Neural cell (in vitro differentiated cells): ENCODE measurements at regions not wholly inside any gene's neighbourhood (a gene's known extent, or its start where the extent isn't known, plus 50 kb on each side); places are given as distances from the start of the nearest gene placed in this dataset.

Experiments used
- H2AFZ ChIP-seq: fragments of 200-600, 300-800 bp; sonication (generic), shearing (Covaris generic); 2 replicates; pipeline ENCODE4 v1.6.0; 2014; ENCODE audit warnings: low read depth, mild to moderate bottlenecking, antibody characterized with exemption, low read length, moderate library complexity
- H3F3A ChIP-seq: fragments of 200-600 bp; shearing (Covaris generic); 2 replicates; pipeline ENCODE4 v1.6.1; 2016; ENCODE audit warnings: mild to moderate bottlenecking, moderate library complexity, mixed read lengths, antibody characterized with exemption, low read length; ENCODE audit not compliant: insufficient read depth, poor library complexity, severe bottlenecking
- H3K27ac ChIP-seq: fragments of 200-600, 300-800 bp; sonication (generic), shearing (Covaris generic); 2 replicates; pipeline ENCODE4 v1.5.1; 2014; ENCODE audit warnings: mild to moderate bottlenecking, low read length, moderate library complexity
- H3K27me3 ChIP-seq: fragments of 300-800, 200-600 bp; sonication (generic), shearing (Covaris generic); 2 replicates; pipeline ENCODE4 v1.6.0; 2014; ENCODE audit warnings: mild to moderate bottlenecking, low read depth, low read length, moderate library complexity; ENCODE audit not compliant: insufficient read depth
- H3K36me3 ChIP-seq: fragments of 300-800, 200-600 bp; sonication (generic), shearing (Covaris generic); 2 replicates; pipeline ENCODE4 v1.5.1; 2014; ENCODE audit warnings: mild to moderate bottlenecking, antibody characterized with exemption, low read length, moderate library complexity; ENCODE audit not compliant: insufficient read depth
- H3K4me2 ChIP-seq: fragments of 300-800, 200-600 bp; sonication (generic), shearing (Covaris generic); 2 replicates; pipeline ENCODE4 v1.6.0; 2014; ENCODE audit warnings: mild to moderate bottlenecking, low read length
- H3K4me3 ChIP-seq: fragments of 300-800, 200-600 bp; sonication (generic), shearing (Covaris generic); 2 replicates; pipeline ENCODE4 v1.5.1; 2014; ENCODE audit warnings: mild to moderate bottlenecking, low read length, moderate library complexity
- H3K79me2 ChIP-seq: fragments of 200-600 bp; shearing (Covaris generic); replicated peaks from 2 replicates; pipeline ENCODE4 v1.6.0; 2014; ENCODE audit warnings: mild to moderate bottlenecking, low read length, moderate library complexity; ENCODE audit not compliant: insufficient read depth
- H3K9ac ChIP-seq: fragments of 300-800, 200-600 bp; sonication (generic), shearing (Covaris generic); 2 replicates; pipeline ENCODE4 v1.6.1; 2016; ENCODE audit warnings: mild to moderate bottlenecking, low read length, mixed read lengths
- H3K9me2 ChIP-seq: fragments of 200-600 bp; shearing (Covaris generic); 2 replicates; pipeline ENCODE4 v1.6.1; 2016; ENCODE audit warnings: mild to moderate bottlenecking, low read length, mixed read lengths; ENCODE audit not compliant: insufficient read depth
- H3K9me3 ChIP-seq: fragments of 200-600, 300-800 bp; sonication (generic), shearing (Covaris generic); 2 replicates; pipeline ENCODE4 v1.6.1; 2016; ENCODE audit warnings: mild to moderate bottlenecking, mixed run types, low read length, moderate library complexity, mixed read lengths
- H4K20me1 ChIP-seq: fragments of 200-600 bp; shearing (Covaris generic); 2 replicates; pipeline ENCODE4 v1.6.1; 2016; ENCODE audit warnings: mild to moderate bottlenecking, mixed run types; ENCODE audit not compliant: insufficient read depth
- CTCF ChIP-seq: fragments of 450-650 bp; IDR thresholded peaks from 2 replicates; pipeline ENCODE4 v1.5.1; 2014; ENCODE audit warnings: antibody characterized with exemption, mild to moderate bottlenecking, moderate library complexity; ENCODE audit not compliant: poor library complexity, severe bottlenecking
- EP300 ChIP-seq: fragments of 450-650 bp; conservative IDR thresholded peaks from 2 replicates; pipeline ENCODE4 v1.6.1; 2014; ENCODE audit warnings: antibody characterized with exemption, mild to moderate bottlenecking, moderate library complexity; ENCODE audit not compliant: poor library complexity, severe bottlenecking
- EZH2 ChIP-seq: fragments of 200-600, 300-800 bp; shearing (Covaris generic), sonication (generic); IDR thresholded peaks from 2 replicates; pipeline ENCODE4 v1.6.1; 2014; ENCODE audit warnings: antibody characterized with exemption, low read length, borderline replicate concordance, mild to moderate bottlenecking; ENCODE audit not compliant: insufficient read depth, poor library complexity, severe bottlenecking
- MXI1 ChIP-seq: fragments of 450-650 bp; conservative IDR thresholded peaks from 2 replicates; pipeline ENCODE4 v1.6.1; 2014; ENCODE audit warnings: antibody characterized with exemption, mild to moderate bottlenecking; ENCODE audit not compliant: poor library complexity, severe bottlenecking
- POLR2AphosphoS5 ChIP-seq: IDR thresholded peaks from 2 replicates; pipeline ENCODE4 v1.6.1; 2012
- RAD21 ChIP-seq: fragments of 450-650 bp; conservative IDR thresholded peaks from 2 replicates; pipeline ENCODE4 v1.6.1; 2014; ENCODE audit warnings: antibody characterized with exemption, mild to moderate bottlenecking, moderate library complexity
- SMC3 ChIP-seq: fragments of 450-650 bp; conservative IDR thresholded peaks from 2 replicates; pipeline ENCODE4 v1.6.1; 2014; ENCODE audit warnings: antibody characterized with exemption, mild to moderate bottlenecking, moderate library complexity; ENCODE audit not compliant: poor library complexity
- TAF1 ChIP-seq: IDR thresholded peaks from 2 replicates; pipeline ENCODE4 v1.6.1; 2012; ENCODE audit warnings: low read depth
- TF ChIP-seq, protein P1 (sequence below): IDR thresholded peaks from 2 replicates; pipeline ENCODE4 v1.6.1; 2012; ENCODE audit warnings: borderline replicate concordance

- Histone ChIP-seq H3K4me3 (no peak overlapping the region), H3K27ac (no peak overlapping the region), H3K36me3 (no peaks in the 10 kb centered on the region), H3K9ac (no peak overlapping the region), H2AFZ (no peak overlapping the region), H3K9me2 (no peaks in the 10 kb centered on the region), H3K9me3 (no peaks in the 10 kb centered on the region), H3K4me2 (no peak overlapping the region), H4K20me1 (no peaks in the 10 kb centered on the region), H3F3A (no peaks in the 10 kb centered on the region), H3K27me3 (no peaks in the 10 kb centered on the region), H3K79me2 (no peaks in the 10 kb centered on the region)
- TF ChIP-seq SMC3: no peak
- no peak for TF ChIP-seq CTCF
- no peak for TF ChIP-seq MXI1
Measured at GRCh38 chr19:32251634-32252332, 93.6 kb upstream of the ZNF507 start.

- H3K79me2 ChIP-seq: no peaks in the 10 kb centered on the region
- no peak overlapping the region for H2AFZ ChIP-seq
- H3K4me3 ChIP-seq: no peak overlapping the region
- H3K9me3 ChIP-seq: no peaks in the 10 kb centered on the region
- H3K9me2 ChIP-seq: no peaks in the 10 kb centered on the region
- H4K20me1 ChIP-seq: no peaks in the 10 kb centered on the region
- no peaks in the 10 kb centered on the region for H3K27me3 ChIP-seq
- H3K36me3 ChIP-seq: no peaks in the 10 kb centered on the region
- H3F3A ChIP-seq: no peaks in the 10 kb centered on the region
- TF ChIP-seq SMC3: no peak
- TF ChIP-seq TAF1: no peak
- TF ChIP-seq RAD21: no peak
- TF ChIP-seq CTCF: no peak
- no peak for TF ChIP-seq EZH2
- TF ChIP-seq POLR2AphosphoS5: no peak
- TF ChIP-seq MXI1: no peak
- TF ChIP-seq, protein P1, sequence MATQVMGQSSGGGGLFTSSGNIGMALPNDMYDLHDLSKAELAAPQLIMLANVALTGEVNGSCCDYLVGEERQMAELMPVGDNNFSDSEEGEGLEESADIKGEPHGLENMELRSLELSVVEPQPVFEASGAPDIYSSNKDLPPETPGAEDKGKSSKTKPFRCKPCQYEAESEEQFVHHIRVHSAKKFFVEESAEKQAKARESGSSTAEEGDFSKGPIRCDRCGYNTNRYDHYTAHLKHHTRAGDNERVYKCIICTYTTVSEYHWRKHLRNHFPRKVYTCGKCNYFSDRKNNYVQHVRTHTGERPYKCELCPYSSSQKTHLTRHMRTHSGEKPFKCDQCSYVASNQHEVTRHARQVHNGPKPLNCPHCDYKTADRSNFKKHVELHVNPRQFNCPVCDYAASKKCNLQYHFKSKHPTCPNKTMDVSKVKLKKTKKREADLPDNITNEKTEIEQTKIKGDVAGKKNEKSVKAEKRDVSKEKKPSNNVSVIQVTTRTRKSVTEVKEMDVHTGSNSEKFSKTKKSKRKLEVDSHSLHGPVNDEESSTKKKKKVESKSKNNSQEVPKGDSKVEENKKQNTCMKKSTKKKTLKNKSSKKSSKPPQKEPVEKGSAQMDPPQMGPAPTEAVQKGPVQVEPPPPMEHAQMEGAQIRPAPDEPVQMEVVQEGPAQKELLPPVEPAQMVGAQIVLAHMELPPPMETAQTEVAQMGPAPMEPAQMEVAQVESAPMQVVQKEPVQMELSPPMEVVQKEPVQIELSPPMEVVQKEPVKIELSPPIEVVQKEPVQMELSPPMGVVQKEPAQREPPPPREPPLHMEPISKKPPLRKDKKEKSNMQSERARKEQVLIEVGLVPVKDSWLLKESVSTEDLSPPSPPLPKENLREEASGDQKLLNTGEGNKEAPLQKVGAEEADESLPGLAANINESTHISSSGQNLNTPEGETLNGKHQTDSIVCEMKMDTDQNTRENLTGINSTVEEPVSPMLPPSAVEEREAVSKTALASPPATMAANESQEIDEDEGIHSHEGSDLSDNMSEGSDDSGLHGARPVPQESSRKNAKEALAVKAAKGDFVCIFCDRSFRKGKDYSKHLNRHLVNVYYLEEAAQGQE: no peak
- no peak for TF ChIP-seq EP300
- H3K9ac ChIP-seq: no peak overlapping the region
- no peak overlapping the region for H3K27ac ChIP-seq
- no peak overlapping the region for H3K4me2 ChIP-seq
Measured at GRCh38 chr19:32252333-32252669, 93.1 kb upstream of the ZNF507 start.
